ENCODE measurements at regions not wholly inside any gene's neighbourhood (a gene's known extent, or its start where the extent isn't known, plus 50 kb on each side); places are given as distances from the start of the nearest gene placed in this dataset.

GRCh38 chr4:128387600-128388351 is 100.2 kb upstream of the PGRMC2 start:
- no peak for DNase-seq (ENCODE audit: low read depth)

GRCh38 chr4:128386761-128387599 is 99.4 kb upstream of the PGRMC2 start:
- Histone ChIP-seq H3K27me3 (replicated peaks; ENCODE audit: control insufficient read depth, insufficient read depth, low read length) (no peaks in the 10 kb centered on the region), H3K9me3 (ENCODE audit: control insufficient read depth, low read length) (no peaks in the 10 kb centered on the region), H3K36me3 (ENCODE audit: control insufficient read depth, insufficient read depth, low read length, severe bottlenecking) (no peaks in the 10 kb centered on the region), H3K4me1 (ENCODE audit: control insufficient read depth, insufficient read depth, low read length) (peaks cover 52% of the 10 kb centered on the region), H3K4me3 (ENCODE audit: low read length) (peak overlapping the region; percentile 54), H3K9ac (ENCODE audit: low read length) (peak overlapping the region; percentile 78)
- DNase-seq (ENCODE audit: low read depth): peak; percentile 94

More at GRCh38 chr4:128387600-128388351, 100.2 kb upstream of the PGRMC2 start:
- H3K9ac ChIP-seq (ENCODE audit: low read length): peak overlapping the region; percentile 78
- H3K36me3 ChIP-seq (ENCODE audit: control insufficient read depth, insufficient read depth, low read length, severe bottlenecking): no peaks in the 10 kb centered on the region
- peaks cover 55% of the 10 kb centered on the region for H3K4me1 ChIP-seq (ENCODE audit: control insufficient read depth, insufficient read depth, low read length)
- no peaks in the 10 kb centered on the region for H3K9me3 ChIP-seq (ENCODE audit: control insufficient read depth, low read length)
- H3K4me3 ChIP-seq (ENCODE audit: low read length): no peak overlapping the region
- no peaks in the 10 kb centered on the region for H3K27me3 ChIP-seq (replicated peaks; ENCODE audit: control insufficient read depth, insufficient read depth, low read length)

- no peaks in the 10 kb centered on the region for H3K9me3 ChIP-seq (ENCODE audit: control insufficient read depth, low read length)
- H3K4me1 ChIP-seq (ENCODE audit: control insufficient read depth, insufficient read depth, low read length): peaks cover 52% of the 10 kb centered on the region
- peak overlapping the region; percentile 77 for H3K9ac ChIP-seq (ENCODE audit: low read length)
- H3K27me3 ChIP-seq (replicated peaks; ENCODE audit: control insufficient read depth, insufficient read depth, low read length): no peaks in the 10 kb centered on the region
- peak; percentile 59 for DNase-seq (ENCODE audit: low read depth)
- peak overlapping the region; percentile 54 for H3K4me3 ChIP-seq (ENCODE audit: low read length)
- H3K36me3 ChIP-seq (ENCODE audit: control insufficient read depth, insufficient read depth, low read length, severe bottlenecking): no peaks in the 10 kb centered on the region
Measured at GRCh38 chr4:128385683-128386304, 98.2 kb upstream of the PGRMC2 start.

- peak overlapping the region; percentile 54 for H3K4me3 ChIP-seq (ENCODE audit: low read length)
- H3K27me3 ChIP-seq (replicated peaks; ENCODE audit: control insufficient read depth, insufficient read depth, low read length): no peaks in the 10 kb centered on the region
- no peaks in the 10 kb centered on the region for H3K9me3 ChIP-seq (ENCODE audit: control insufficient read depth, low read length)
- H3K9ac ChIP-seq (ENCODE audit: low read length): peak overlapping the region; percentile 77
- H3K36me3 ChIP-seq (ENCODE audit: control insufficient read depth, insufficient read depth, low read length, severe bottlenecking): no peaks in the 10 kb centered on the region
- no peak for DNase-seq (ENCODE audit: low read depth)
- H3K4me1 ChIP-seq (ENCODE audit: control insufficient read depth, insufficient read depth, low read length): peaks cover 47% of the 10 kb centered on the region
Measured at GRCh38 chr4:128384765-128385598, 97.4 kb upstream of the PGRMC2 start.

GRCh38 chr4:128384091-128384520 is 96.5 kb upstream of the PGRMC2 start:
- H3K9ac ChIP-seq (ENCODE audit: low read length): no peak overlapping the region
- H3K4me3 ChIP-seq (ENCODE audit: low read length): no peak overlapping the region

GRCh38 chr4:128381748-128382559 is 94.3 kb upstream of the PGRMC2 start:
- no peak for DNase-seq (ENCODE audit: low read depth)
- H3K27me3 ChIP-seq (replicated peaks; ENCODE audit: control insufficient read depth, insufficient read depth, low read length): no peaks in the 10 kb centered on the region
- no peaks in the 10 kb centered on the region for H3K36me3 ChIP-seq (ENCODE audit: control insufficient read depth, insufficient read depth, low read length, severe bottlenecking)
- H3K9me3 ChIP-seq (ENCODE audit: control insufficient read depth, low read length): no peaks in the 10 kb centered on the region
- H3K9ac ChIP-seq (ENCODE audit: low read length): no peak overlapping the region
- H3K4me1 ChIP-seq (ENCODE audit: control insufficient read depth, insufficient read depth, low read length): peaks cover 41% of the 10 kb centered on the region
- no peak overlapping the region for H3K4me3 ChIP-seq (ENCODE audit: low read length)

More at GRCh38 chr4:128384091-128384520, 96.5 kb upstream of the PGRMC2 start:
- peak; percentile 47 for DNase-seq (ENCODE audit: low read depth)
- Histone ChIP-seq H3K4me1 (ENCODE audit: control insufficient read depth, insufficient read depth, low read length) (peaks cover 48% of the 10 kb centered on the region), H3K9me3 (ENCODE audit: control insufficient read depth, low read length) (no peaks in the 10 kb centered on the region), H3K36me3 (ENCODE audit: control insufficient read depth, insufficient read depth, low read length, severe bottlenecking) (no peaks in the 10 kb centered on the region), H3K27me3 (replicated peaks; ENCODE audit: control insufficient read depth, insufficient read depth, low read length) (no peaks in the 10 kb centered on the region)

GRCh38 chr4:128380306-128380705 is 92.7 kb upstream of the PGRMC2 start:
- DNase-seq (ENCODE audit: low read depth): no peak

DNA sequence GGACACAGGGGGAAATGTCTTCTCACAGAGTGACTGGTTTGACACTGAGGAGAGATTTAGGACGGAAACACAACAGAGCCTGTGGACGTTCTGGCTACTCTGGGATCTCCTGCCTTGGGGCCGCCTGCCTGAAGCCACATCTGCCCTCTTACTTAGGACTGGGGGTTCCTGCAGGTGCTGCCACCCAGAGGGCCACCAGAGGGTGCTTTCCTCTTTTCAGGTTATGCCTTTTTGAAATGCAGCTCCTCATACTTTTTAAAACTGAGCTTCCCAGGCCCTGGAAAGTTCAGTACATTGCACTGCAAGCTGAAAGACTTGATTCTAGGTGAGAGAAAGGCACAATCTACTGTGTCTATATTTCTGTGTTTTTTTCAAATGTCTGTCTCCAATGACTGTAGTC is 92.2 kb upstream of the PGRMC2 start:
- peaks cover 21% of the 10 kb centered on the region for H3K4me1 ChIP-seq (ENCODE audit: control insufficient read depth, insufficient read depth, low read length)
- no peaks in the 10 kb centered on the region for H3K36me3 ChIP-seq (ENCODE audit: control insufficient read depth, insufficient read depth, low read length, severe bottlenecking)
- H3K27me3 ChIP-seq (replicated peaks; ENCODE audit: control insufficient read depth, insufficient read depth, low read length): no peaks in the 10 kb centered on the region
- DNase-seq (ENCODE audit: low read depth): peak; percentile 54
- H3K9ac ChIP-seq (ENCODE audit: low read length): no peak overlapping the region
- H3K4me3 ChIP-seq (ENCODE audit: low read length): no peak overlapping the region
- no peaks in the 10 kb centered on the region for H3K9me3 ChIP-seq (ENCODE audit: control insufficient read depth, low read length)

More at GRCh38 chr4:128380306-128380705, 92.7 kb upstream of the PGRMC2 start:
- Histone ChIP-seq H3K9me3 (ENCODE audit: control insufficient read depth, low read length) (no peaks in the 10 kb centered on the region), H3K4me3 (ENCODE audit: low read length) (no peak overlapping the region), H3K36me3 (ENCODE audit: control insufficient read depth, insufficient read depth, low read length, severe bottlenecking) (no peaks in the 10 kb centered on the region), H3K4me1 (ENCODE audit: control insufficient read depth, insufficient read depth, low read length) (peaks cover 25% of the 10 kb centered on the region), H3K9ac (ENCODE audit: low read length) (no peak overlapping the region), H3K27me3 (replicated peaks; ENCODE audit: control insufficient read depth, insufficient read depth, low read length) (no peaks in the 10 kb centered on the region)

GRCh38 chr4:128378668-128379067 is 91.1 kb upstream of the PGRMC2 start:
- Histone ChIP-seq H3K36me3 (ENCODE audit: control insufficient read depth, insufficient read depth, low read length, severe bottlenecking) (no peaks in the 10 kb centered on the region), H3K9me3 (ENCODE audit: control insufficient read depth, low read length) (no peaks in the 10 kb centered on the region), H3K9ac (ENCODE audit: low read length) (no peak overlapping the region), H3K27me3 (replicated peaks; ENCODE audit: control insufficient read depth, insufficient read depth, low read length) (no peaks in the 10 kb centered on the region), H3K4me3 (ENCODE audit: low read length) (no peak overlapping the region), H3K4me1 (ENCODE audit: control insufficient read depth, insufficient read depth, low read length) (peaks cover 13% of the 10 kb centered on the region)
- DNase-seq (ENCODE audit: low read depth): no peak

- peaks cover 19% of the 10 kb centered on the region for H3K4me1 ChIP-seq (ENCODE audit: control insufficient read depth, insufficient read depth, low read length)
- no peaks in the 10 kb centered on the region for H3K9me3 ChIP-seq (ENCODE audit: control insufficient read depth, low read length)
Measured at GRCh38 chr4:128376958-128377357, 89.3 kb upstream of the PGRMC2 start.

More at GRCh38 chr4:128376958-128377357, 89.3 kb upstream of the PGRMC2 start:
- Histone ChIP-seq H3K27me3 (replicated peaks; ENCODE audit: control insufficient read depth, insufficient read depth, low read length) (no peaks in the 10 kb centered on the region), H3K4me3 (ENCODE audit: low read length) (no peak overlapping the region), H3K9ac (ENCODE audit: low read length) (no peak overlapping the region), H3K36me3 (ENCODE audit: control insufficient read depth, insufficient read depth, low read length, severe bottlenecking) (no peaks in the 10 kb centered on the region)
- DNase-seq (ENCODE audit: low read depth): no peak

Measured in adipocyte (in vitro differentiated cells).